ENCODE measurements at regions not wholly inside any gene's neighbourhood (a gene's known extent, or its start where the extent isn't known, plus 50 kb on each side); places are given as distances from the start of the nearest gene placed in this dataset.

DNA sequence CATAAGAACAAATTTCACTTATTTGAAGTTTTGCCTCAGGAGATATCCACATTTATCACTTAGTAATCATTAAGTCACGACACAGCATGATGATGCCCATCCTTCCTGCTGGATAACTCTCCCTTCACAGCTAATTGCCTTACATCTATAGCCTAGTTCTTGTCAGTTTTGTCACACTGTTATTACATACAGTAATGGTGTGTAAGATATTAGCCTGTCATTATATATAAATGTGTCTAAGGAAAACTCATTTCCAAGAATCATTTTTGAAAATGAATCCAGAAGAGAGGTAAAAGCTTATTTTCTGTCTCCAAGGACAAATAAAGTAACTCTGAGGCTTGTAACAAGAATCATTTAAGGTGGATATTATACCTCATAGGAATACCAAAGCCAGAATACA, 193.2 kb upstream of the ARID2 start:
- ATAC-seq: no peak
- no peaks in the 10 kb centered on the region for H3K9me3 Mint-ChIP-seq
- H3K27me3 Mint-ChIP-seq: no peaks in the 10 kb centered on the region
- H3K4me3 Mint-ChIP-seq: no peak overlapping the region
- no peaks in the 10 kb centered on the region for H3K4me1 Mint-ChIP-seq
- no peak overlapping the region for H3K27ac Mint-ChIP-seq
- no peaks in the 10 kb centered on the region for H3K36me3 Mint-ChIP-seq (ENCODE audit: low read depth)
- DNase-seq: no peak

DNA sequence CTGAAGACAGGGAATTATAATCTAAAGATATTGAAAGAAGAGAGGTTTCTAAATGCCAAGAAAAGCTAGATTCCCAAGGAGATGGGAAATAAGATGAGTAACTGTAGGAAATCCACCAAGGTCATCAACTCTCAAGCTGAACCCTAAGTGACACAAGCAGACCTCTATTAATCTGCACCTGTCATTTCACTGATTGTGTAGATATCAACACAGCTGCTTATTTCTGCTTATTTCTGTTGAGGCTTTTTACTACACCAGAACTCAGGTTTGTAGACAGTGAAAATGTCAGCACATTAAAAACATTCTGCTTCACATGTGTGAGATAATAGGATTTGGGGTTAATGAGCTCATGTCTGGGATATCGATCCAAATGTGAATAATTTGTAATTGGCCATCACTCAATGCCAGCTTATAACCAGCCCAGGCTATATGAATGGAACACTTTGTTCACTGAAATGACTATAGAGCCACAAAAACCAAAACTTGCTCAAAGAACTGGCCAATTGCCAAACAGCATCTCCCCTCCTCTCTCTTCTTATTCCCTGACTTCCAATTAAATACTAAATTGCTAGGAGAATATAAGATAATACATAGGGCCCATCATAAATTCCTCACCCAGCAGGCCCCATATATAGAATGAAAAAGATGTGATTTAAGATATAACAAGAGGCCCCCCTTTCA, 188.7 kb upstream of the ARID2 start:
- DNase-seq (no peak), ATAC-seq (no peak)
- Mint-ChIP-seq H3K27me3 (no peaks in the 10 kb centered on the region), H3K27ac (no peak overlapping the region), H3K4me1 (peaks cover 2% of the 10 kb centered on the region), H3K36me3 (ENCODE audit: low read depth) (no peaks in the 10 kb centered on the region), H3K4me3 (no peak overlapping the region), H3K9me3 (no peaks in the 10 kb centered on the region)

DNA sequence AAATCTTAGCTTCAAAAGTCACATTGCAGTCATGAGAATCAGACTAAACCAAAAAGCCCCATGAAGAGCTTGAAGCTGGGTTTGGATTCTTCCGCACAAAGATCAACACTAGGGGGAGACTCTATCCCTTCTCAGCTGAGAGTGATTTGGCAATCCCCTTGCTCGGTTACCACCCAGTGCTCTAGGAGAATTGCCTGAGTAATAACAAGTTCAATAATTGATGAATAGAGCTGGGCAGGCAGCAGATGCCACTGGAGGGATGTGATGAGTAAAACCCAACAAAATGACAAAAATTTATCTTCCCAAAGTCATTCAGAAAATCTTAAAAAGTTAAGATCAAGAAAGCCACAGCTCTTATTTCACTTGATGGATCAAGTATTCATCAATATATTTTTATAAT, 185.6 kb upstream of the ARID2 start:
- no peaks in the 10 kb centered on the region for H3K27me3 Mint-ChIP-seq

DNA sequence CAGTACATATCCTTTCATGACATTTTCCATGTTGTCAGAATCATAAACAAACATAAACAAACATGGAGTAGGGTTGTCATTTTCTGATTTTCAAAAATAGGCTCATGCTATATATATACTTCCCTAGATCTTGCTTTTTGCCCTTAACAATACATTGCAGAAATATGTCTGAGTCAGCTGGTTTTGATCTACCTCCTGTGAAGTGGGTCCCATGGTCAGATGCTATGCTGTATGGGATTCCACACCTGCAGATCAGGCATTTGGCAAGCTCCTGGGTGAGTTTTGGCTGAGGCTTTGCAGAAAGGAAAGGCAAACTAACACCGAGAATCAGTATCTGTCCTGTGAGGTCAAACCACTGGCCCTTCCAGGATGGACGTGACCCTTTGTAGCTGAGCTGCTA, 183.0 kb upstream of the ARID2 start:
- Mint-ChIP-seq H3K36me3 (ENCODE audit: low read depth) (no peaks in the 10 kb centered on the region), H3K9me3 (no peaks in the 10 kb centered on the region), H3K4me1 (peaks cover 6% of the 10 kb centered on the region), H3K27ac (no peak overlapping the region), H3K4me3 (no peak overlapping the region), H3K27me3 (peaks cover 3% of the 10 kb centered on the region)
- DNase-seq (no peak), ATAC-seq (no peak)

More for the DNA sequence above, 185.6 kb upstream of the ARID2 start:
- Mint-ChIP-seq H3K9me3 (no peaks in the 10 kb centered on the region), H3K27ac (no peak overlapping the region), H3K36me3 (ENCODE audit: low read depth) (no peaks in the 10 kb centered on the region), H3K4me3 (no peak overlapping the region), H3K4me1 (peaks cover 2% of the 10 kb centered on the region)
- peak; percentile 90 for ATAC-seq
- DNase-seq: peak; percentile 42

DNA sequence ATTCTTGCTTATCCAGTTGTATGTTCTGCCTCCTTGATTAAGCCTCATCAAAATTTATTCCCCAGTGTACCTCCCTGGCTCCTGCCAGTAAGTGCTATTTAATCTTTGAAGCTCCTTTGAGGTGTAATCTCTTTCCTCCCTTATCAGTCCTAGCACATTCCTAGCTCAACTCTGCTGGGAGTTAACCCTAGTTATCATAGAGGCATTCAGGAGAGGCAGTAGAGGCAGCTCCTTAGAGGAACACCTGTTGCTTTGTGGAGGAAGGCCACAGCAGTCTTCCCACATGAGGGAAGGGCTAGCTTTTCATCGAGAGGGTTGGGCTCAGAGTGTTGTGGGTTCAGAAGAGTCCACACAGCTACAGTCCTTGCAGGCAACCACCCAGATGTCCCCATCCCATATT, 182.4 kb upstream of the ARID2 start:
- no peak overlapping the region for H3K27ac Mint-ChIP-seq
- ATAC-seq (no peak), DNase-seq (no peak)
- peaks cover 3% of the 10 kb centered on the region for H3K27me3 Mint-ChIP-seq
- no peaks in the 10 kb centered on the region for H3K9me3 Mint-ChIP-seq
- H3K36me3 Mint-ChIP-seq (ENCODE audit: low read depth): no peaks in the 10 kb centered on the region
- peaks cover 6% of the 10 kb centered on the region for H3K4me1 Mint-ChIP-seq
- H3K4me3 Mint-ChIP-seq: no peak overlapping the region

DNA sequence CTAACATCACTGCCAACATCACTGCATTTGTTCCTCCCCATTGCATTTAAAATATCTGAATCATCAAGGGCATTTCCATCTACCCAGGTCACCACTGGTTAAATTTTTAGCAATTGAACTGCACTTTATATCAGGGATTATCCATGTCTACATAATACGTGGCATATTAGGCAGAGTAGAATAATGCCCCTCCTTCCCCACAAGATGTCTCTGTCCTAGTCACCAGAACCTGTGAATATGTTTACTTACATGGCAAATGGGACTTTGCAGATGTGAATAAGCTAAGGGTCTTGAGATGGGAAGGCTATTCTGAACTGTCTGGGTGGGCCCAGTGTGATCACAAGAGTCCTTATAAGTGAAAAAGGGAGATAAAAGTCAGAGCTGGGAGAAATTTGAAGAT, 181.7 kb upstream of the ARID2 start:
- DNase-seq: no peak
- no peak overlapping the region for H3K4me3 Mint-ChIP-seq
- H3K4me1 Mint-ChIP-seq: peaks cover 6% of the 10 kb centered on the region
- H3K9me3 Mint-ChIP-seq: no peaks in the 10 kb centered on the region
- H3K36me3 Mint-ChIP-seq (ENCODE audit: low read depth): no peaks in the 10 kb centered on the region
- H3K27me3 Mint-ChIP-seq: peaks cover 3% of the 10 kb centered on the region
- no peak overlapping the region for H3K27ac Mint-ChIP-seq
- no peak for ATAC-seq

DNA sequence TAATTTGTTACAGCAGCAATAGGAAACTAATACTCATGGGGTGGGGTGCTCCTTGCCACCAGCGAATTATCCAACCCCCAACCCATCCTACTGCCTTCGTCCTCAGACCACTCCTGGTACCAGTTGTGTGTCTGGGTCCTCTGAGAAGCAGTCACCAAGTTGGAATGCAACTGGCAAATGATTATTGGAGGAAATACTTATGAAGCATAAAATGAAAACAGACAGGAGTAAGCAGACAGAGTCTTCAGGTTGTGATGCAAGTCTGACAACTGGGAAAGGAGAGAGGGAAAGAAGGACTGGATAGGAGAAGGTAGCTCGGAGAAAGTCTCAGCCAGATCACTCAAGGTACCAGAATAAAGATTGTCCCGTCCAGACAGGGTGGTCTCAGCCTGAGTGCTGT, 181.1 kb upstream of the ARID2 start:
- Mint-ChIP-seq H3K9me3 (no peaks in the 10 kb centered on the region), H3K36me3 (ENCODE audit: low read depth) (no peaks in the 10 kb centered on the region), H3K27ac (no peak overlapping the region), H3K4me1 (peaks cover 6% of the 10 kb centered on the region), H3K27me3 (peaks cover 3% of the 10 kb centered on the region), H3K4me3 (no peak overlapping the region)
- no peak for DNase-seq
- ATAC-seq: no peak

DNA sequence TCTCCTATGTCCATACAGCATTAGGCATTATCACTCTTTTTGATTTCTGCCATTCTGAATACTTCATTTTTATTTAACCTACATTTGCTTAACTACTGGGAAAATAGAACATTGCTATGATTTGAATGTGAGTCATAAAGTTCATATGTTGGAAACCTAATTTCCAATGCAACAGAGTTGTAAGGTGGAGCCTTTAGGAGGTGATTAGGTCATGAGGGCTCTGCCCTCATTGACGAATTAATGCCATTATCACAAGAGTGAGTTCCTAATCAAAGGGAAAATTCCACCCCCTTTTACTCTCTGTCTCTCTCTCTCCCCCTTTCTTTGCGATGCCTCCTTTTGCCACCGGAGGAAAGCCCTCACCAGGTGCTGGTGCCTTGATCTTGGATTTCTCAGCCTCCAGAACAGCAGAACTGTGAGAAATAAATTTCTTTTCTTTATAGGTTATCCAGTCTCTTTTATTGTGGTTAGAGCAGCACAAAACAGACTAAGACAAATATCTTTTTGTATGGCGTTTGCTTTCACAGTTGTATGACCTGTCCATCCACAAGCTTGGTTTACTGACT, 180.1 kb upstream of the ARID2 start:
- no peak for ATAC-seq
- Mint-ChIP-seq H3K4me3 (no peak overlapping the region), H3K9me3 (no peaks in the 10 kb centered on the region), H3K36me3 (ENCODE audit: low read depth) (no peaks in the 10 kb centered on the region), H3K27me3 (peaks cover 3% of the 10 kb centered on the region), H3K27ac (no peak overlapping the region), H3K4me1 (peaks cover 5% of the 10 kb centered on the region)
- no peak for DNase-seq

DNA sequence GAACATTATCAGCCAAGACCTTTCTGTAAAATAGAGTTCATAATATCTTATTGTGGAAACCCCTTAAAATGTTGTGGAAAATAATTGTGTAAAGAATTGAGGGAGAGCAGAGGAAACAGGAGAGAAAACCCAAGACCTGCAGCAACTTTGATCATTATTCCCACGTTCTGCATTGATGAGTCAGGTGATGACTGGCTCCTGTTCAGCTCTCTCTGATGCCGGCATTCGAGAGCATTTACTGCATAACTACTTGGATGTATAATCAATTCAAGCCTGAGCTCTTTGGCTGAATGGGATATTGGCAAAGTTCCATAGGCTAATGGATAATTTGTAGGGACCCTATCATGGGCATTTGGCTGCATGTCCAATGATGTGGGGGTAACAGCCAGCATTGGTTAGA, 176.3 kb upstream of the ARID2 start:
- DNase-seq: no peak
- H3K27ac Mint-ChIP-seq: no peak overlapping the region
- peaks cover 5% of the 10 kb centered on the region for H3K4me1 Mint-ChIP-seq
- no peak overlapping the region for H3K4me3 Mint-ChIP-seq
- ATAC-seq: no peak
- H3K9me3 Mint-ChIP-seq: no peaks in the 10 kb centered on the region
- peaks cover 3% of the 10 kb centered on the region for H3K27me3 Mint-ChIP-seq
- H3K36me3 Mint-ChIP-seq (ENCODE audit: low read depth): no peaks in the 10 kb centered on the region

DNA sequence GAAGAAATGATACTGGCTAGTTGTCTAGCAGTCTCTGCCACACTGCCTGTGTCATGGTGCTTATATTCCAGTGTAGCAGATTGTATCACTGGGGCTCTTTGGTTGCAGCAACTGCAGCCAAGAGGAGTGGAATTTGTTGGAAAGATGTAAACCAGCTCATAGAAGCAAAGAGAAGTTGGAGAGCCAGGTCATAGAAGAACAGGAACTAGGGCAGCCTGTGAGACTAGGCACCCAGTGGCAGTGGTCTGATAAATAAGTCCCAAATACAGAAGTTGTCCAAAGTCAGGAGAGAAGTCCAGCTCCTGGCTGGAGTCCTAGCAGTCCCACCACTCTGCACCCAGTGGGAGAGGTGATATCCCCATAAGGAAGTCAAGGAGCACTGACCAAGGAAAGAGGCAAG, 172.5 kb upstream of the ARID2 start:
- no peak for ATAC-seq
- Mint-ChIP-seq H3K36me3 (ENCODE audit: low read depth) (no peaks in the 10 kb centered on the region), H3K9me3 (no peaks in the 10 kb centered on the region), H3K27ac (no peak overlapping the region), H3K4me1 (no peaks in the 10 kb centered on the region), H3K27me3 (no peaks in the 10 kb centered on the region), H3K4me3 (no peak overlapping the region)
- no peak for DNase-seq

DNA sequence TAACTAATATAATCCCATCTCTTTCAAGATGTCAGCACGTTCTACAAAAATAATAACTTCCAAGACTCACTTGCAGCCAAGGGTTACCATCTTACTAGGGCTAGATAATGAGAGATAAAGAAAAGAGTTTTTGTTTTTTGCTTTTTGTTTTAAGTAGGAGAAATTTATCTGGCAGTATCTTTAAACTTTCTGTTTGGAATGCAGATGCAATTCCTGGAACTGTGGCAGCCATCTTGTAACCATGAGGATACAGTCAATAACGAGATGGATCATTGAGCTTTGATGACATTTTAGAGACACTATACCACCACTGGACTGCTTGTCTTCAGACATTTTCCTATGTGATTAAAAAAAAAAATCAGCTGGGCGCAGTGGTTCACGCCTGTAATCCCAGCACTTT, 171.2 kb upstream of the ARID2 start:
- ATAC-seq (no peak), DNase-seq (no peak)
- H3K27ac Mint-ChIP-seq: no peak overlapping the region
- no peak overlapping the region for H3K4me3 Mint-ChIP-seq
- H3K4me1 Mint-ChIP-seq: no peaks in the 10 kb centered on the region
- H3K36me3 Mint-ChIP-seq (ENCODE audit: low read depth): no peaks in the 10 kb centered on the region
- no peaks in the 10 kb centered on the region for H3K9me3 Mint-ChIP-seq
- no peaks in the 10 kb centered on the region for H3K27me3 Mint-ChIP-seq

DNA sequence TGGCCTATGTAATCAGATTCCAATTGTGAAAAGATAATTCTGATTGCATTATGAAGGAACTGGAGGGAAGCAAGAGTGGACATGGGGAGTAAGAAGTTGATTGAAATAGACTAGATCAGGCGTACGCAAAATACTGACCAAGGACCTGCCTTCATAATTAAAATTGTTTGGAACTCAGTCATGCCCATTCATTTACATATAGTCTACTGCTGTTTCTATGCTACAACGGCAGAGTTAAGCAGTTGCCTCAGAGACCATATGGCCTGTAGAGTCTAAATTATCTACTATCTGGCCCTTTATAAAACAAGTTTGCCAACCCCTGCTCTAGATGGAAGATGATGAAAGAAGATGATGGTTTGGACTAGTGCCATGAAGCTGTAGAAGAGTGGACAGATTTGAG, 170.0 kb upstream of the ARID2 start:
- no peak overlapping the region for H3K27ac Mint-ChIP-seq
- no peaks in the 10 kb centered on the region for H3K27me3 Mint-ChIP-seq
- H3K9me3 Mint-ChIP-seq: no peaks in the 10 kb centered on the region
- H3K4me3 Mint-ChIP-seq: no peak overlapping the region
- ATAC-seq: no peak
- H3K36me3 Mint-ChIP-seq (ENCODE audit: low read depth): no peaks in the 10 kb centered on the region
- no peaks in the 10 kb centered on the region for H3K4me1 Mint-ChIP-seq
- no peak for DNase-seq

DNA sequence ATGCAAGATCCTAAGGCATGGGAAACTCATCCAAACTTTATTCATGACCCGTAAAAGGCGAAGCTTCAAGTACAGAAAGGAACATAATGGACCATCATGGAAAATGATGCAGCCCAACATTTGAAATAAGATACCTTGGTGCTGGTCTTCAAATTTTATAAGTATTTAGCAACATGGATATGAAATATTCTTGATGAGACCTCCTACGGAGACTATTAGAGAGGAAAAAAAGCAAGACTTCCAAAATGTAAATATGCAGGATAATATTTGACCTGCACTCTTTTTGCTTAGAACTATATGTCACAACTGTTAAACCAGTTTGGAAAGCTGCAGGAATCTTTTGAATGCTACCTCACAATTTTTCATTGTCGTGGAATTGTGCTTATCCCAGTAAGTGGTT, 168.8 kb upstream of the ARID2 start:
- no peak overlapping the region for H3K27ac Mint-ChIP-seq
- H3K9me3 Mint-ChIP-seq: no peaks in the 10 kb centered on the region
- ATAC-seq (no peak), DNase-seq (no peak)
- no peaks in the 10 kb centered on the region for H3K36me3 Mint-ChIP-seq (ENCODE audit: low read depth)
- H3K27me3 Mint-ChIP-seq: no peaks in the 10 kb centered on the region
- no peaks in the 10 kb centered on the region for H3K4me1 Mint-ChIP-seq
- no peak overlapping the region for H3K4me3 Mint-ChIP-seq

DNA sequence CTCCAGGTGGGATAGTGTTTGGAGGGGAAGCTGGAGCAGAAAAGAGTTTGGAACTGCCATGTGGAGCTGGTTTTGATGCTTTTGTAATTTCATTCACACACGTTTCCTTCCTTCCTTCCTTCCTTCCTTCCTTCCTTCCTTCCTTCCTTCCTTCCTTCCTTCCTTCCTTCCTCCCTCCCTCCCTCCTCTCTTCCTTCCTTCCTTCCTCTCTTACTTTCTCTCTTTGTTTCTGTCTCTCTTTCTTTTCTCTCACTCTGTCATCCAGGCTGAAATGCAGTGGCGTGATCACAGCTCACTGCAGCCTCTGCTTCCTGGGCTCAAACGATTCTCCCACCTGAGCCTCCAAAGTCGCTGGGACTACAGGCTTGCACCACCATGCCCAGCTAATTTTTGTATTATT, 168.0 kb upstream of the ARID2 start:
- Mint-ChIP-seq H3K27me3 (no peaks in the 10 kb centered on the region), H3K4me1 (no peaks in the 10 kb centered on the region), H3K36me3 (ENCODE audit: low read depth) (no peaks in the 10 kb centered on the region), H3K27ac (no peak overlapping the region), H3K4me3 (no peak overlapping the region), H3K9me3 (no peaks in the 10 kb centered on the region)
- DNase-seq: no peak
- no peak for ATAC-seq

DNA sequence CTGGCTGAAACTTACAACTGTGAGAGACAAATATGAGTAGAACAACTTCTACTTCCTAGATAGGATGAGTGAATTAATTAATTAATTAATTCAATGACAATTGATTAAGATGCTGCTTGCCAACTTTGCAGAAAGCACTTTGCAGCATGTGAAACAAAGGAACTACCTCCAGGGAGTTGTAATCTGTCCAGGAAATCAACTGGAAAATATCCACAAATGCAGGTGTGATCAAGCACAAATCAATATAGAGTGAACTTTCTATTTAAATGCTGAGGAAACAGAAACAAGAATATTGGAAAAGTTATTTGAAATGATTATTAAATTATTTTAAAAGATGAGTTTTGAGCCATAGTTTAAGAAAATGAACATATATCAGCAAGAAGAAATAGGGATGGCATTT, 163.9 kb upstream of the ARID2 start:
- Mint-ChIP-seq H3K4me1 (no peaks in the 10 kb centered on the region), H3K4me3 (no peak overlapping the region), H3K9me3 (no peaks in the 10 kb centered on the region), H3K27ac (no peak overlapping the region), H3K27me3 (no peaks in the 10 kb centered on the region), H3K36me3 (ENCODE audit: low read depth) (no peaks in the 10 kb centered on the region)
- no peak for DNase-seq
- no peak for ATAC-seq

DNA sequence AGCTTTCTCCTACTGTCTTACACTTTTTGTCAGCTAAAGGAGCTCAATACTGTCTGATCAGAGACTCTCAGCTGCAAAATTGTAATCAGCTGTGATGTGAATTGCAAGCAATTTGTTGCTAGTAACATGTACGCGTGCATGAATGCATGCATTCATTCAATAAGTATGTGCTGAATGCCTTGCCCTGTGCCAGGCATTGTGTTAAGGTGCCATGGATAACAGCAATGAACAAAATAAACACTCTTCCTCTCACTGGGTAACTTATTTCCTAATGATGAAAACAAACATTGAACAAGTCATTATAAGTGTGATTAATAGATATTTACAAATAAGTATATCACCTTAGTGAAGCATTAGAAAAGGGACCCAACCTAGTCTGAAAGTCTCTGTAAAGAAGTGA, 163.2 kb upstream of the ARID2 start:
- no peaks in the 10 kb centered on the region for H3K36me3 Mint-ChIP-seq (ENCODE audit: low read depth)
- H3K4me3 Mint-ChIP-seq: no peak overlapping the region
- no peaks in the 10 kb centered on the region for H3K27me3 Mint-ChIP-seq
- DNase-seq (no peak), ATAC-seq (no peak)
- H3K27ac Mint-ChIP-seq: no peak overlapping the region
- no peaks in the 10 kb centered on the region for H3K4me1 Mint-ChIP-seq
- H3K9me3 Mint-ChIP-seq: no peaks in the 10 kb centered on the region

All from activated naive CD8-positive, alpha-beta T cell treated with anti-CD3 and anti-CD28 coated beads, Interleukin-2, amount 50 U/mL, for 24 hours (primary cell).